Inferior parietal cortex (tissue), 1 donor: ENCODE measurements at regions not wholly inside any gene's neighbourhood (a gene's known extent, or its start where the extent isn't known, plus 50 kb on each side); places are given as distances from the start of the nearest gene placed in this dataset.
"Not testable (repeated sequence)": the region's sequence is repeated elsewhere in the genome, so short reads cannot be mapped to it uniquely, and the experiment has no call there.

Source experiments
- DNase-seq: peaks from one replicate; pipeline ENCODE4 v3.0.0-alpha.2; 2016; ENCODE audit errors: extremely low spot score

DNA sequence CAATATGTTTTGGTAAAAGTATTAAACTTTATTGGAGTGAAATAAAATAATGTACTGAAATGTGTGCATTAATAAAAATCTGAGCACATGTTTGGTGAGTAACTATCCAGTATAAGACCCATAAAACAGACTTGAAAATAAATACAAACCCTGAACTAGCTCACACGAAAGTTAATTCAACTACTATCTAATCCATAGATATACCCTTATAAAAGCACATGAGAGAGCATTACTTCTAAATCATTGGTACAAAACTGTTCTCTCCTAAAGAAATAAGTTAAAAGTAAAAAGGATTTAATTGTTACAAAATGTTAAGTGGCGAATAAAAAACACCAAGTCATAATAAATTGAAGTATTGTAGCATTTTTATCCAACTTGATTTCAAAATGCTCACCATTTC is 295.6 kb downstream of the PTPRC start:
- no peak for DNase-seq

DNA sequence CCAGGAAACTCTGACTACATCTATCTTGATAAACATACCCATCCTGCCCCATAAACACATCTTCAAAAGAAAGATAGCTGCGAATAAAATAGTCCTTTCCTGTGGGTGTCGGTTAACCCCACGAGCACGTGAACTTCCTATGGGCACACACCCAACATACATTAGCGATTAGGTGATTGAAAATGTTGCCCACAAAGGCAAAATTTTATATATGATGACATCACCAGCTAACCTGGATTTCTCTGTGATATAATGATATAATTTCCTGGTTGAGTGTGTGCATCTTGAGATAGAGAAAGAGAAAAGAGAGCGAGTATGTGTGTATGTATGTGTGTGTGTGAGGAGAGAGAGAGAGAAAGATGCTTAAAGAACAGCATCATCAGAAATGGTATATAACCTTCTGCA is 296.1 kb downstream of the PTPRC start:
- DNase-seq: no peak

DNA sequence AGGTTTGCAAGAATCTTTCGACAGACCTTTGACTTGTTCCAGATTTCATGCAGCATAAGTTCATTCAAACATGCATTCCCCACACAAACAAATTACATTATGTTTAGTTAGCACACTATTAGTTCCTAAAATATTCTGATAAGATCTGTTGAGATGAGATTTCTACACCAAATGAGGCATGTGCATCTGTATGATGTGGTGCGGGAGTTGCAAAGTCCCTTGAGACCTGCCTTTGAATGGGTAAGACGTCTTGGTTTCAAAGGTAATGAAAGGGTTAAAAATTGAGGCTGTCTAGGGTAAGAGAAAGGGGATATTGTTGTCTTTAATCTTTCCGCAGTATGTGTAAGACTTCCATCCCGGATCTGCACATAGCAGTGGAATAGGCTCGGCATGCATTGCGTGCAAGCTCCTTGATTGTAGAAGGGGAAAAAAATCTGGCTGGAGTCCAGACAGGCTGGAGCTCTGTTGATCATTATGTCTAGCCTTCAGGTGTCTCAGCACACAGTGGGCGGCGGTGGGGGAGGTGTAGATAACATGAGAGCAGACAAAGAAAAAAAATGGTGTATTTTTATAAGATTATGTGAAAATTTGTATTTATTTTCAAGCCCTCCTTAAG is 296.6 kb downstream of the PTPRC start:
- peak; percentile 84 for DNase-seq

DNA sequence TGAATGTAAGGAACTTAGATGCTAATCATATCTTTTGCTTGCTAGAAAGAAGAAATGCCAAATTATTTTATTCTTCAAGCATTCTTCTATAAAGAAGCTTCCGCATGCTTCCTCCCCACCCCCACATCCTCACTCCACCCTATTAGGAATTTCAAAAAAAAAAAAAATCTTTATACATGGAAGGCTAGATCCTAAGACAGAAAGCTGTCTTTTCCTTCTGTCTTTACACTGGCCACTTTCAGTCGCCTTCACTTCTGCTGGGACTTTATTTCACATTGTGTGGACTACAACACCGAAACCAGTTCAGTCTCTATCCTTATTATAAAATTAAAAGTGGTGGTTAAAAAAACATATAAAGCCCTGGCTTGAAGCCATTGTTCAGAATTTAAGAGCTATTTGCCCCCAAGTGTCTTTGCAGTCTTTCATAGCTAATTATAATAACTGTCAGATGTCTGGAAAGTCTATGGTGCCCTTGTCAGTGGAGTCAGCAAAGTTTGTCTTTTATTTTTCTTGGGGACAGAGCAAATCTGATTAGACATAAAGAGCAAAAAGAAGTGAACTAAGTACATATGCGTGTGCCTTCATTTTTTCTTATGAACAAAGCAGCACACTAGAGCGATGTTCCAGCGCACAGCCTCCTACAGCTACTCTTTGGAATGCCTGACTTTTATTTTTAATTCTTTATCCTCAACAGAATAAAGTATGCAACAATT is 297.7 kb downstream of the PTPRC start:
- DNase-seq: no peak

DNA sequence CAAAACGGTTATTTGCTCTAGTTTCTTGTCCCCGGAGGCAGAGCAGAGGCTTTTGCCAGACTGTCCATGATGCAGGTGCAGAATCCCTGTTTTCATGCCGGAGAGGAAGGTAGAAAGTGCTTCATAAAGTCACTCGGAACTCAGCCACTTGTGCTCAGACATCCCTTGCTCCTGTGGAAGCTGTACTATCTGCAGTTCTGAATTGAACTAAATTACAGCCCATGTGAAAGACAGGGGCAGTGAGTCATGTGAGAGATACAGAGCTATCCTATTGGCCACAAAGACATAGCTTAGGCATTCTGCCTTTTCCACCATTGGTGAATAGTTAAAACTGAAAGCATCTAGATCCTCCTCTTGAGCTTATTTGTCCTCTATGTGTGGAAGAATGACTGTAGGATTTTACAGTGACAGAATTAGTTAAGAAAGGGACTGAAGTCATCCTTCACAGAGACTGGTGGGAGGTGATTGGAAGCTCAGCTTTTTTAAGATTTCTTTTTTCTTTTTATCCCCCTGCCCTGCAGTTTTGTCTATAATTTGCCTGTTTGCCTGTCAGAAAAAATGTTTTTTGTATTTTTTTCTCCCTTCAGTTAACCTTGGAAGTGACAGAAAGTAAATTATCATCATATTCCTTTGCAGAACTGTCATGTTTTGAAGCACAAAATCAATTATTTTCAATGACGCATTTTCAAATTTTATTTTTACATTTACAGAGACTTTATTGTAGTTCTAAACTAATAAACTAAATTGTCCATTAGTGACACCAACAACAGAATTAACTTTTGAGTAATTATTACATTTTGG is 298.6 kb downstream of the PTPRC start:
- DNase-seq: peak; percentile 96

DNA sequence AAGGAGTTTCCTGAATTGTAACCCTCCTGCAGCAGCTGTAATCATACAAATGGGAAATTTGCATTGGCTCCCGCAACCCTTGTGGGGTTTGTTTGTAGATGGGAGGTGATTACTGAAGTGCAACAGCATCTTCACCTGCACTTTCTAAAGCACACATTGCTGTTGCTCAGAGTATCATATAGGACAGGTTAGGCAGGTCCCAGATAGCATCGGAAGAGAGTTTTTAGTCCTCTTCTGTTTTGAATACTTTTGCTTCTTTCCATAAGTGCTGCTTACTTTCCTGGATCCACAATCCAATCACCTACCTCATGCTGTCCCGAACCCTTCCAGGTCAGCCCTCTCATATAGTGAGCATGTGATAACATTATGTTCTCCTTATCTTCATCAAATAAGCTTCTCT is 300.4 kb downstream of the PTPRC start:
- DNase-seq: no peak

DNA sequence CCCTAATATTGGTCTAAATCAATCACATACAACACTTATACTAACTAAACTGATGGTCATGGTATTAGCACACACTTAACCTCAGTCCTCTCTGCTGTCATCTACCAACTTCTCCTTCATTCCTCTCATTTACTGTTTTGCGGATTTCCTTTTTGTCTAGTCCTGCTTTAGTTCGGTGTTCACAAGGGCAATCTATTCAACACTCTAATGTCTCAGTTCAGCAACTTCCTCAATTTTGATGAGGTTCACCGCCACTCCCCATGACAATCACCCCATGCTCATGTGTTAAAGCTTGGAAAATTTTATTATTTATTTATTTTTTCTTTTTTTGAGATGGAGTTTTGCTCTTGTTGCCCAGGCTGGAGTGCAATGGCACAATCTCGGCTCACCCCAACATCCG is 301.1 kb downstream of the PTPRC start:
- DNase-seq: no peak

DNA sequence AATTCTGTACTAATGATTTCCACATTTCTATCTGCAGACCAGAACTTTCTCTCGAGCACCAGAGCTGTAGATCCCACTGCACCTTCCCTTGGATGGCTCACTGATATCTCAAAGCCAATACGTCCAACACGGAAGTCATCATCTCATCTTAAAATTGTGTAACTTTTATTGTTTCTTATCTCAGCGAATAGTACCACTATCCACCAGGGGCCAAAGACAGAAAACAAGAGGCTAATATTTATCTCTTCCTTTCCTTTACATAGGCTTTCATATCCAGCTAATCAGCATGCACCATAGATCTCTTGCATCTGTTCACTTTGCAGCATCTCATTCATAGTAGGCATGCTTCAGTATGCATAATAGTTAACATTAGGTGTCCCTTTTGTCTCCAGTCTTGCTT is 303.6 kb downstream of the PTPRC start:
- DNase-seq: no peak

DNA sequence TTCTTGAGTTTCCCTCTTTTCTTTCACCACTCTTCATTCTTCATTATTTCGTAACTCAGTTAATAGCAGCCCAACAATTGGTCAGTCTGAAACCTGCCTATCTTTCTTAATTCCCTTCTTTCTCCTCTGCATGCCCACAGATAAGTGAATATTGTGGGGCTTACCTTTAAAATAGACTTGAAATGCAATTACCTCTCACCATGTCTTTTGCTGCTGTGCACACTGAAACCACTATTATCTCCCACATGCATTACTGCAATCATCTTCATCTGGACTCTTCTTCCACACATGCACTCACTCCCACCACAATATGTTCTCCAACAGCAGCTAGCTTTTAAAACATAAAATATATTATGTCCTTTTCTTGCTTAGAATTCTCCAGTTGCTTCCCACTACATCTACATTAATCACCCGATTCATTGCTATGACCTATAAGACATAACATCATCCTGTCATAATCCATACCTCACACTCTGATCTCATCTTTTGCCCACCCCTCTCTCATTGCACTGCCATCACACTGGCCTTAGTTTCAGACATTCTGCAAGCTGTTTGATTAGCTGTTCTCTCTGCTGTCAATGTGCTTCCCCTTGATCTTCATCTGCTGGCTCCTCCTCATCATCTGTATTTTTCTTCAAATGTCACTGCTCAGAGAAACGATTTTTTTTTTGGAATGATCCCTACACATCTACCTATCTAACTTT is 304.8 kb downstream of the PTPRC start:
- DNase-seq: no peak

DNA sequence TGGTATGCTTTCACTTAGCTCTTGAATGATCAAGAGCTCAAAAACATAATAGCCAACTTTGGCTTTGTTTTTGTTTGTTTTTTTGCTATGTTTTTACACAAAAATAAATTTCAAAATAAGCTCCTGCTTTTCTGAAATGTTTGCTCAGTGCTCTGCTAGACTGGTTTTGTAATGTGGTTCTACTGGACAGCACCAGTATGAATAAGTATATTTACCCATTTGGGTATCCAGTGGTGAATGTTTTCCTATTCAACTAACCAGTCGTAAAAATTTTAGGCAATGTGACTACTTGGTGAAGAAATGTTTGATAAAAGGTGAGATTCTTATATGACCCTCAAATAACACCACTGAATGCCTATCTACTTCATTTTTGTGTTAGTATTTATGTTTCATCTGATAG is 308.6 kb downstream of the PTPRC start:
- DNase-seq: no peak

DNA sequence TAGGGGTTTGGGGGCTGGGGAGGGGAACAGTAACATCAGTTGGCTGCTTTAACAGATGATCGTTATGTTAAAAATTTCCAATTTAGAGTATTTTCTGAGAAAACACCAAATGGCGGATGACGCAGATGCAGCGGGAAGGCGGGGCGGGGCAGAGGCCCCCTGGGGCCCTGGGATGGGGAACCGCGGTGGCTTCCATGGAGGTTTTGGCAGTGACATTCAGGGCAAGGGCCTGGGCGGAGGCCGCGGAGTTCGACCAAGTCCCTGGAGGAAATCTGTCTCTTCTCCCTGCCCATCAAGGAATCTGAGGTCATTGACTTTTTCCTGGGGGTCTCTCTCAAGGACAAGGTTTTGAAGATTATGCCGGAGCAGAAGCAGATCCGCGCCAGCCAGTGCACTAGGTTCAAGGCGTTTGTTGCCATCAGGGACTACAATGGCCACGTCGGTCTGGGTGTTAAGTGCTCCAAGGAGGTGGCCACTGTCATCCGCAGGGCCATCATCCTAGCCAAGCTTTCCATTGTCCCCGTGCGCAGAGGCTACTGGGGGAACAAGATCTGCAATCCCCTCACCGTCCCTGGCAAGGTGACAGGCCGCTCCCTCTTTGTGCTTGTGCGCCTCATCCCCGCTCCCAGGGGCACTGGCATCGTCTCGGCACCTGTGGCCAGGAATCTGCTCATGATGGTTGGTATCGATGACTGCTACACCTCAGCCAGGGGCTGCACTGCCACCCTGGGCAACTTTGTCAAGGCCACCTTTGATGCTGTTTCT is 310.2 kb downstream of the PTPRC start:
- no peak for DNase-seq

DNA sequence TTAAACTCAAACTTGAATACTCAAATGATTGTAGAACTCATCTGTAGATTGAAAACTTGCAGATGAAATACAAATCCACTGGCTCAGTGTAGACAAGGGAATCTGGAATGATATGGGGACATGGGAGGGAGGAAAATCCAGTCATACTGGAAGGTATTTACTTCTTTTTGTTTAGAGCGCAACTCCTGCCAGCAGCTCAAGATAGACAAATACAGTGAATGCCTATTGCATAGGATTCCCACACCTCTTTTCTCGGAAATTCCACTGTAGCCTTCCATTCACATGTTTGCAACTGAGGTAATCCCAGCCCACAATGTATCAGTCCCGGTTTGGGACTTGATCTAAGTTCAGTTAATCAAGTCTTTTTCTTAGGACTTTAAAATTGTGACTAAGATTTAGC is 311.2 kb downstream of the PTPRC start:
- DNase-seq: no peak

DNA sequence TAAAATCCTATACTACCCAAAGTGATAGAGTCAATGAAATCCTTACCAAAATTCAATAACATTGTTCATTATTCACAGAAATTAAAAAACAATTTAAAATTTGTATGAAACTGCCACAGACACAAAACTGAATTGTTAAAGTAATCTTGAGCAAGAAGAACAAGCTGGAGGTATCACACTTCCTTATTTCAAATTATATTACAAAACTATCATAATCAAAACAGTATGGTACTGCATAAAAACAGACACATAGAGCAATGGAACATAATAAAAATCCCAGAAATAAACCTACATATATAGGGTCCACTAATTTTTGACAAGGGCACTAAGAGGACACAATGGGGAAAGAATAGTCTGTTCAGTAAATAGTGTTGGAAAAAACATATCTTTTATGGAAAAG is 316.2 kb downstream of the PTPRC start:
- DNase-seq: no peak

DNA sequence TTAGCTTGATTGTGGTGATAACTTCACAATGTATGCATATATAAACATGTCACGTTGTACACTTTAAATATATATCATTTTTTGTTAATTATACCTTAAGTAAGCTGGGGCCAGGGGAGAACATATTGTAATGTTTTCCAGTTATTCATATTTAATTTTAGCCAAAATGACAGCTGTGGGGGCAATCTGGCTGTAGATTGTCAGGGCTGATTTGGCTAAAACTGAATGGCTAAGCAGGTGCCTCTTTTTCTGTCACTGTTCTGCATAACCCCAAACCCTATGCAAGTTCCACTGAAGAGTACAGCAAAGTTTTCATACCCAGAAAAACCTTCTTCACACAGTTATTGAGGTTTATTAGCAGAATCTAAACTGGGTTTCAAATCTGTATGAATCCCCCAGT is 318.2 kb downstream of the PTPRC start:
- no peak for DNase-seq

DNA sequence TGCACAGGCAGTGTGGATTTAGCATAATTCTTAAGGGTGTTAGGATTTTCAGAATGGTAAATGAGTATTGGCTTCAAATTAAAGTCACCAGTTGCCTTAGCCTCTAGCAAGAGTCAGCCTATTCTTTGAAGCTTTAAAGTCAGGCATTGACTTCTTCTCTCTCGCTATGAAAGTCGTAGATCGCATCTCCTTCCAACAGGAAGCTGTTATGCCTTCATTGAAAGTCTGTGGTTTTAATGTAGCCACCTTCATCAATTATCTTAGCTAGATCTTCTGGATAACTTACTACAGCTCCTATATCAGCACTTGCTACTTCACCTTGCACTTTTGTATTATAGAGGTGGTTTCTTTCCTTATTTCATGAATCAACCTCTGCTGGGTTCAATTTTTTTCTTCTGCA is 320.2 kb downstream of the PTPRC start:
- DNase-seq: no peak

DNA sequence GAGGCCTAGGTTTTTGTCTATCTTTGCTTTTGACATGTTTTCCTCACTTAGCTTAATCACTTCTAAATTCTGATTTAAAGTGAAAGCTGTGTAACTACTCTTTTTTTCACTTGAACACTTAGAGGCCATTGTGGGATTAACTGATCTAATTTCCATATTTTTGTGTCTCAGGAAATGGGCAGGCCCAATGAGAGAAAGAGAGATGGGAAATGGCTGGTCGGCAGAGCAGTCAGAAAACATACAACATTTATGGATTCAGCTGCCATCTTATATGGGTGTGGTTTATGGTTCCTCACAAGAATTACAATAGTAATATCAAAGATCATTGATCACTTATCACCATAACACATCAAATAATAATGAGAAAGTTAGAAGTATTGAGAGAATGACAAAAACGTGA is 320.8 kb downstream of the PTPRC start:
- DNase-seq: no peak

DNA sequence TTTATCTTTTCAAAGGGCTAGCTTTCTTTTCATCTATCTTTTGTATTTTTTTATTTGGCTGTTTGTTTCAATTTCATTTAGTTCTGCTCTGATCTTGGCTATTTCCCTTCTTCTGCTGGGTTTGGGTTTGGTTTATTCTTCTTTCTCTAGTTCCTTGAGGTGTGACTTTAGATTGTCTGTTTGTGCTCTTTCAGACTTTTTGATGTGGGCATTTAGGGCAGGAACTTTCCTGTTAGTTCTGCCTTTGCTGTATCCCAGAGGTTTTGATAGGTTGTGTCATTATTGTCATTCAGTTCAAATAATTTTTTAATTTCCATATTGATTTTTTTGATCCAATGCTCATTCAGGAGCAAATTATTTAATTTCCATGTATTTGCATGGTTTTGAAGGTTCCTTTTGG is 325.0 kb downstream of the PTPRC start:
- not testable (repeated sequence) for DNase-seq

DNA sequence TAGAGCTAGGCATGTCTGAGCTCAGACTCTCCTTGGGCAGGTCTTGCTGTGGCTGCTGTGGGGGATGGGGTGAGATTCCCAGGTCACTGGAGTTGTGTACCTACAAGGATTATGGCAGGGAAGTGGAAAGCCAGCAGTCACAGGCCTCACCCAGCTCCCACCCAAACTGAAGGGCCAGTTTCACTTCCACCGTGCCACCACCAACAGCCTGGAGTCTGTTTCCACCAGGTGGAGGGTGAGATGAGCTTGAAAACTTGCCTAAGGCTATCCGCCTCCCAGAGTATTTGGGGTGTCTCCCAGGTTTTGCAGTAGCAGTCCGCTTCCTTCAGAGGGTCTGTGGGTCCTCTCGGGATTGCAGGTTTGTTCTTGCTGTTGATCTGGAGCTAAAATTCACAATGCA is 327.7 kb downstream of the PTPRC start:
- no peak for DNase-seq

DNA sequence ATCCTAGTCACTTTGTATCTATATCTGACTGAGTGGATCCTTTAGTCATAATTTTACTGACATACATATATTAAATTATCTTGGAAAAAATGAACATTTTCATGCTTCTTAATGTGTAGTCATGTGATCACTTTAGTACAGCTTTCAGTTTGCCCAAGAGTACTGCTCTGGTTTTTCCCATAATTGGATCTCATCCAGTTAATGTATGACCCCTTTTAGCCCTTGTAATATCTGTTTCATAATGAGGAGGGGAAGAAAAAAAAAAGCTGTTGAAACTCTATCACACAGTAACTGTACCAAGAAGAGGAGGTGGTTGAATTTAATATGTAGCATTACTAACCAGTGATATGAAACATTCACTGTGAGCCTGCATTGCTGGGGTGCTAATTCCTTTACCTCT is 328.7 kb downstream of the PTPRC start:
- no peak for DNase-seq

DNA sequence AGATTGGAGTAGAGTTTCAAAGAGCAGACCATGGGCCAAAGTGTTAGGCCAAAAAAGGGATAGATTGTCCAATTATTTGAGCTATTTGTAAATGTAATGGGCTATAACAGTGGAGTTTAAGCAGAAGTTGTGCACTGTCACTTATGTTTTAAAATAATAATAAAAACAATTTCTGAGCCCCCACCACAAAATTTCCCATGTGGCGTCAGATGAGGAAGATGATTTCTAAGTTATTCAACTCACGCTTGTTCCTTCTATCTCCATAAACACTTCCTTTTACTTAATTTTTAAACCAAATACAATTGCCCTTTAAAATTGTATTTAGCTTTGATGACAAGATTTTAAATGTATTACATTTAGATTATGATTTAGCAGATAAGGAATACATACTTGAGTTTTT is 330.0 kb downstream of the PTPRC start:
- DNase-seq: no peak

DNA sequence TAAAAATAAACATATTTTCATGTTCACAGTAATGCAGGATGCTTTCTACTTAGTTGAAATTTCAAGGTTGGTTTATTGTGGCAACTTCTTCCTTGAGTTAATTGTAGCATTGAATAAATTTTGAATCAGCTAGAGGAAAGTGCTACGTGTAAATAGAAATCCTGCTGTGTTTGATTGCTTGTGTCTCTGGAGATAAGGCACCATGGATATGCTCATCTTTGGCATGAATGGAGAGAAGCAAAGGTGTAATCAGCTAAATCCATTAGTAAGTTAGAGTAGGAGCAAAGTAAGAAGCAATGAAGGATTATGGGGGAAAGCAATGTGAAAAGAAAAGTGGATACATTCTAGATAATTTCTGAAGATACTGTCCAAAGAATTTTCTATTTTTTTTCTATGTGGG is 331.1 kb downstream of the PTPRC start:
- DNase-seq: no peak

DNA sequence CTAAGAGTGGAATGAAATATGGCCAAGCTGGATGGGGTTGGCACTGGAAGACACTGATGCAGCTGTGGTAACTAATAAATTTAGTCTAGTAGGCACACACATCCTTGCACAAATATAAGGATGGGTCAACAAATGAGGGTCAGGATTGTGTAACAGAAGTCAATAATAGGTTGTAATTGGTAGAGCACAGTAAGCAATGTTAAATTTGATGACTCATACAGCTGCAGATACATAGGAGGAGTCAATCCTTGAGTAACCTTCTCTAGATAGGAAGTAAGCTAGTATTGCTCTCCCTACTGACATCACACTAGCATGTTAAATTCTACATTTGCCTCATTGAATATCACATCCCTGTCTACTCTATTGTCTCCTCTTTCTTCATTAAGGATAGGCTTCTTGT is 332.1 kb downstream of the PTPRC start:
- DNase-seq: no peak
